ENCODE measurements at regions not wholly inside any gene's neighbourhood (a gene's known extent, or its start where the extent isn't known, plus 50 kb on each side); places are given as distances from the start of the nearest gene placed in this dataset.

DNA sequence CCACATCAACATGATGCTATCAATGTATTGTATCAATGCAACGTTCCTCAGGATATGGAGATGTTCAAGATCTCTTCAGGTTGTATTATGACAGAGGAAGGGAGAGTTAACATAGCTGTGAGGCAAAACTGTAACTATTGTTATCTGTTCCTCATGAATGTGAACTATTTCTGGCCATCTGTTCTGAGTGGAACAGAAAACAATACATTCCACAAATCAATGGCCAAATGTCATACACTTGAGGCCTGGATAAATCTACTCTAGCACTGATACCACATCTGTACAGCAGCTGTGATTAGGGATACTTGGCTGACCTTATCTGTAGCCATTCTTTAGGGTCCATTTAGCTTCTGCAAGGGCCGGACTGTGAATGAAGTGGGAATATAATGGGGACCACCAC is 447.9 kb downstream of the IRS1 start:
- POLR2A ChIA-PET, result no interaction called here
- ATAC-seq, result no peak
- H3K36me3 Mint-ChIP-seq (ENCODE audit: low read depth), result no peaks in the 10 kb centered on the region
- peaks cover 4% of the 10 kb centered on the region for H3K27me3 Mint-ChIP-seq
- TF ChIP-seq, protein P1, sequence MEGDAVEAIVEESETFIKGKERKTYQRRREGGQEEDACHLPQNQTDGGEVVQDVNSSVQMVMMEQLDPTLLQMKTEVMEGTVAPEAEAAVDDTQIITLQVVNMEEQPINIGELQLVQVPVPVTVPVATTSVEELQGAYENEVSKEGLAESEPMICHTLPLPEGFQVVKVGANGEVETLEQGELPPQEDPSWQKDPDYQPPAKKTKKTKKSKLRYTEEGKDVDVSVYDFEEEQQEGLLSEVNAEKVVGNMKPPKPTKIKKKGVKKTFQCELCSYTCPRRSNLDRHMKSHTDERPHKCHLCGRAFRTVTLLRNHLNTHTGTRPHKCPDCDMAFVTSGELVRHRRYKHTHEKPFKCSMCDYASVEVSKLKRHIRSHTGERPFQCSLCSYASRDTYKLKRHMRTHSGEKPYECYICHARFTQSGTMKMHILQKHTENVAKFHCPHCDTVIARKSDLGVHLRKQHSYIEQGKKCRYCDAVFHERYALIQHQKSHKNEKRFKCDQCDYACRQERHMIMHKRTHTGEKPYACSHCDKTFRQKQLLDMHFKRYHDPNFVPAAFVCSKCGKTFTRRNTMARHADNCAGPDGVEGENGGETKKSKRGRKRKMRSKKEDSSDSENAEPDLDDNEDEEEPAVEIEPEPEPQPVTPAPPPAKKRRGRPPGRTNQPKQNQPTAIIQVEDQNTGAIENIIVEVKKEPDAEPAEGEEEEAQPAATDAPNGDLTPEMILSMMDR (IDR thresholded peaks at IDR 0.05), result no peak
- H3K4me1 Mint-ChIP-seq (ENCODE audit: low read depth), result no peaks in the 10 kb centered on the region
- no peak overlapping the region for H3K27ac Mint-ChIP-seq
- no peaks in the 10 kb centered on the region for H3K9me3 Mint-ChIP-seq
- no peak for DNase-seq
- no peak overlapping the region for H3K4me3 Mint-ChIP-seq
- CTCF ChIA-PET, result no interaction called here
- intact Hi-C loops (cut with micrococcal nuclease), result no loop called here

DNA sequence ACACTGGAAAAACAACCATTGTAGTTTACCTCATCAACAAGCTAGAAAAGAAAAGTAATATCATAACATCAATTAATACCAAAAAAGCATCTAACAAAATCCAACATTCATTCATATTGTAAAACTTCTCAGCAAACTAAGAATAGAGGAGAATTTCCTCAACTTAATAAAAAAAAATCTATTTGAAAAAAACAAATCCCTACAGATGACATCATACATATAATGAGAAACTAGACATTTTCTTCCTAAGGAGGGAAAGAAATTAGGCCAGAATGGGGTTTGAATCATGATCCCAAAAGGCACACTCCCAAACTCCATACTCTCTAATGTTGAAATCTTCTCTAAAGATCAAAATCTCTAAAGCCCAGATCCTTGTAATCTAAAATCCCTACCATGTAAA is 460.0 kb downstream of the IRS1 start:
- Mint-ChIP-seq H3K36me3 (ENCODE audit: low read depth) (no peaks in the 10 kb centered on the region), H3K4me1 (ENCODE audit: low read depth) (no peaks in the 10 kb centered on the region), H3K4me3 (no peak overlapping the region), H3K27ac (no peak overlapping the region), H3K9me3 (no peaks in the 10 kb centered on the region), H3K27me3 (peaks cover 5% of the 10 kb centered on the region)
- POLR2A ChIA-PET, result no interaction called here
- intact Hi-C loops (cut with micrococcal nuclease), result no loop called here
- no peak for ATAC-seq
- no peak for DNase-seq
- TF ChIP-seq, protein P1 (IDR thresholded peaks at IDR 0.05), result no peak
- CTCF ChIA-PET, result no interaction called here

DNA sequence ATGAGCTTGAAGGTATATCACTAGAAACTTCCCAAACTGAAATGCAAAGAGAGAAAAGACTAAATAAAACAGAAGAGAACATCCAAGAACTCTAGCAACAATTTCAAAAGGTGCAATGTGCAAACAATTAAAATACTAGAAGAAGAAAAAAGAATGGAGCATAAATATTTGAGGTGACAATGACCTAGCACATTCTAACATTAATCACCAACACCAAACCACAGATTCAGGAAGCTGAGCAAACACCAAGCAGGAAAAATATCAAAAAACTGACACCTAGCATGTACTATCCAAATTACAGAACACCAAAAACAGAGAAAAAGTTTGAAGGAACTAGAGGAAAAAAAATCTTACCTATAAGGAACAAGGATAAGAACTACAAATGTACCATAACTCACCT is 460.8 kb downstream of the IRS1 start:
- TF ChIP-seq, protein P1 (IDR thresholded peaks at IDR 0.05), result no peak
- H3K36me3 Mint-ChIP-seq (ENCODE audit: low read depth), result no peaks in the 10 kb centered on the region
- peaks cover 5% of the 10 kb centered on the region for H3K27me3 Mint-ChIP-seq
- H3K4me1 Mint-ChIP-seq (ENCODE audit: low read depth), result no peaks in the 10 kb centered on the region
- H3K27ac Mint-ChIP-seq, result no peak overlapping the region
- no peaks in the 10 kb centered on the region for H3K9me3 Mint-ChIP-seq
- ChIA-PET CTCF (no interaction called here), POLR2A (no interaction called here)
- intact Hi-C loops (cut with micrococcal nuclease), result no loop called here
- DNase-seq, result no peak
- no peak overlapping the region for H3K4me3 Mint-ChIP-seq
- no peak for ATAC-seq

DNA sequence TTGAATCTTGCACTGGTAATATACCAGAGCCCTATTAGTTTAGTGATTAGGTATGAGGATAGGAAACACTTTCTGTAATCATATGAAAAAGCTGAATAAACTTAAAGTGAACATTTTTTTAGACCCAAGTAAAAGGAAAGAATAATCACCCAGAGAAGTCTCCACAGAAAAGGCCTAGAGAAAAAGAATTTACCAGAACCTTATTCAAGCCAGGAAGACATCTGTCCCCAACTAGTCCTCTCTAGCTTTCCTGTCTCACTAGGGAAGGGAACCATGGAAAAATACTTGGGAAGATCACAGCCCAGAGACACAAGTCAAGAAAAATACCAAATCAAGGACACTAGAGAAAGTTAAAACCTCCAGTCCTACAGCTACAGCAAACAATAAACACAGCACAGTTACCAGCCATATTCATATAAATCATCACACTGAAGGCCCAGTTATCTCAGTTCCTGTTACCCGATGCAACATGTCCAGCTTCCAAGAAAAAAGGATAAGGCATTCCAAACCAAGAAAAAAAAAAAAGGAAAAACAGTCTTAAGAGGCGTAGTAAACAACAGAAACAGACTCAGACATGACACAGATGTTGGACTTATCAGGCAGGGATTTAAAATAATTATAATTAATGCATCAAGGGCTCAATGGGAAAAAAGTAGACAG is 461.5 kb downstream of the IRS1 start:
- ATAC-seq, result no peak
- Mint-ChIP-seq H3K4me3 (no peak overlapping the region), H3K9me3 (no peaks in the 10 kb centered on the region), H3K4me1 (ENCODE audit: low read depth) (no peaks in the 10 kb centered on the region), H3K27me3 (peaks cover 5% of the 10 kb centered on the region), H3K36me3 (ENCODE audit: low read depth) (no peaks in the 10 kb centered on the region), H3K27ac (no peak overlapping the region)
- TF ChIP-seq, protein P1 (IDR thresholded peaks at IDR 0.05), result no peak
- POLR2A ChIA-PET, result no interaction called here
- CTCF ChIA-PET, result no interaction called here
- no peak for DNase-seq
- intact Hi-C loops (cut with micrococcal nuclease), result no loop called here

DNA sequence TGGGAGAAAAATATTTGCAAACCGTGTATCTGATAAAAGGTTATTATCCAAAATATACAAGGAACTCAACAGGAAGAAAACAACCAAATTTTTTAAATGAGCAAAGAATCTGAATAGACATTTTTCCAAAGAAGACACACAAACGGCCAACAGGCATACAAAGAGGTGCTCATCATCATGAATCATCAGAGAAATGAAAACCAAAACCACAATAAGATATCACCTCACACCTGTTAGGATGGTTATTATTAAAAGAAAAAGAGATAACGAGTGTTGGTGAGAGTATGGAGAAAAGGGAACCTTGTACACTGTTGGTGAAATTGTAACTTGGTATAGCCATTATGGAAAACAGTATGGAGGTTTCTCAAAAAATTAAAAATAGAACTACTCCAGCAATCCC is 463.3 kb downstream of the IRS1 start:
- intact Hi-C loops (cut with micrococcal nuclease), result no loop called here
- H3K4me1 Mint-ChIP-seq (ENCODE audit: low read depth), result no peaks in the 10 kb centered on the region

More for the DNA sequence above, 463.3 kb downstream of the IRS1 start:
- TF ChIP-seq, protein P1 (IDR thresholded peaks at IDR 0.05), result no peak
- H3K36me3 Mint-ChIP-seq (ENCODE audit: low read depth), result no peaks in the 10 kb centered on the region
- no peaks in the 10 kb centered on the region for H3K9me3 Mint-ChIP-seq
- DNase-seq (no peak), ATAC-seq (no peak)
- peaks cover 5% of the 10 kb centered on the region for H3K27me3 Mint-ChIP-seq
- ChIA-PET POLR2A (no interaction called here), CTCF (no interaction called here)
- no peak overlapping the region for H3K4me3 Mint-ChIP-seq
- H3K27ac Mint-ChIP-seq, result no peak overlapping the region
